CD4-positive, alpha-beta T cell treated with Interleukin-2 at 100 ng/mL for 4 hours (primary cell): ENCODE measurements at regions not wholly inside any gene's neighbourhood (a gene's known extent, or its start where the extent isn't known, plus 50 kb on each side); places are given as distances from the start of the nearest gene placed in this dataset.
"Not testable (repeated sequence)": the region's sequence is repeated elsewhere in the genome, so short reads cannot be mapped to it uniquely, and the experiment has no call there.

Source experiments
- DNase-seq: peaks from one replicate; pipeline ENCODE4 v3.0.0-alpha.2; 2020; ENCODE audit warnings: low spot score

- no peak for DNase-seq
Measured at GRCh38 chr2:113341191-113341869, 62.6 kb upstream of the PAX8 start.

DNA sequence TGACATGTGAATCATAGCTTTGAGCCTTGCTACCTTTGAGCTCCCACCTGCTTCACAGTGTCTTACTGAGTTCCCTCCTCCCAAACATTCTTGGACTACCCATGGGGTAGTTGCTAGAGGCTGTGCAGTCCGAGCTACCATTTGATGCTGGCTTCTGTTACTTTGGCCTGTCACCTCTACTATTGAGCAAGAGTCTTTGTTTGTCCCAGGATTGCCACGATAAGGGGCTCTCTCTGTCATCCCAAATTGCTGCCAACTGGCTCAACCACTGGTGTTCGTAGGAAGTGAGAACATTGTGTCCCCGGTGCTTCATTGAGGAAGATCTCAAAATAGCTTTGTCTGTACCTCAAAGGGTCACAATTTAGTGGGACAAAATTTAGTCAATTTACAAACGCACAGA is 59.1 kb upstream of the PAX8 start:
- no peak for DNase-seq

DNA sequence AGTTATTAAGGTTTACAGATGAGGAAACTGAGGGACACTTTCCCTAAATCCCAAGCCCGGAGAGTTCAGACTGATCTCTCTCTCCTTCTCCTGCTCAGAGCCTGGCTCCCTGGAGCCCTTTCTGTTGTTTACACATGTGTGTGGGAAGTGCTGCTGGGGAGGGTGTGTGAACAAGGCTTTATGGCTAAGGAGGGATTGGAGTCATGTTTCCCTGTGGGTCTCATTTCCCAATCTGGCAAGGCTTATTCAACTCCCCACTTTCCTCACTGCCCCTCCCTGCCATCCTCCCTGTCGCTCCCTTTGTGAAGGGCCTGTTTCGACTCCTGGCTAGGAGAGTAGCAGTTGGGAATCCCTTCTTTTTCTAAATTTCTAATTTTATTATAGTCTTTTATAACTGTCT is 57.3 kb upstream of the PAX8 start:
- DNase-seq: not testable (repeated sequence)

DNA sequence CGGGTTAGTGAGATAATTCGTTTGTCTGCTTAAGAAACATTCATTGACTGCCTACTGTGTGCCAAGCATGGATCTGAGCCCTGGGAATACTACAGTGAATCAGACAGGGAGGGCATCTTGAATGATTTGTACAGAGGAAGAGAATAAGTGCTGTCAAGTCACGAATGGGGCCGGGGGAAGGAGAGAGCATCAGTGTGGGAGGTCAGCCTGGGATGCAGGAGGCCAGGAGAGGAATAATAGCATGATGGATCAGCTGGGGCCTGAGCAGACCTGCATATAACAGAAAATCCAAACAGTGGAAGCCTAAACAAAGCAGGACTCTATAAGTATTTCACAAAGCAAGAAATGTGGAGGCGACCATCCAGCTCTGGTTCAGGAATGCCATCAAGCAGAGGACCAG is 55.4 kb upstream of the PAX8 start:
- DNase-seq: no peak

GRCh38 chr2:113333735-113334134 is 55.0 kb upstream of the PAX8 start:
- DNase-seq: not testable (repeated sequence)

DNA sequence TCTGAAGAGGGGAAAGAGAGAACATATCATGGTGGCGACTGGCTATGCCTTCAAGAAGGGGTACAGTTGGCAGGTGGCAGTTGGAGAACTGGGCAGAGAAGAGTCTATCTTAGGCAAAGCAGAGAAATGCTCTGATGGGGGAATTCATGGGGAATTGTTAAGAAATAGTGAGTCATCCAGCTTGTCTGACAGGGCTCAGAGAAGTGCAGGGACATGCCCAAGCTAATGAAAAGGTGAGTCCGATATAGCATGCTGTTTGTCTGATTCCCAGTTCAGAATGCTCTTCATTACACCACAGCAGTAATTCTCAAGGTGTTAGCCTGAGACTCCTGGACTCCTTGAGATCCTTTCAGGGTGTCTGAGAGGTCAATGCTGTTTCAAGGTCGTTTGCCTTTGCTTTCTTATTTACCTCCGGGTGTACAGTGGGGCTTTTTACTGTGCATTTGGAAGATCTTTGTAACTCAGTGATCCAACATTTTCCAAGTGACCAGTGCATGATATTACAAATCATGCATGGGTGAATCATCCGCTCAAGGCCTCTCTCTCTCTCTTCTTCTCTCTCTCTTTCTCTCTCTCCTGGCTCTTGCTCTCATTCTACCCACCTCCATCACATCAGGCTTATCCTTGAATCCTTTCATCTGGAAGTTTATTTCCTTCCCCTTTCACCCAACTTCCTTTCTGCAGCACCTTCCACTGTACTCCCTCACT is 51.5 kb upstream of the PAX8 start:
- not testable (repeated sequence) for DNase-seq

DNA sequence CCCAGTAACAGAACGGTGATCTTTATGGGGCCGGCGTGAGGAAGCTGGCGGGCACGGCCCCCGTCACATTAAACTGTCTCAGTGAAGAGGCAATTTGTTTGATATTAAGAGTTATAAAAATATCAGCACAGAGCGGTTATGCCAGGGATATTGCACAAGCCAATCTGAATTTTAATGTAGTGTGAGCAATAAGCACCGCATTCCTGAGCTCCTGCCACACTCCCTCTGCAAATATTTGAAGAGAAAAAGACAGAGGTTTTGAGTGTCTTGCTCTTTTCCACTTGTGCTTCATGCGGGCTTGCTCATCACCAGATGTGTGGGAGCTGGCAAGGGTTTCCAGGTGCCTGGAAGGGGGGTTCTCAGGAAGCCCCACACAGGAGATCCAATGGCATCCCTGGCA is 50.3 kb upstream of the PAX8 start:
- not testable (repeated sequence) for DNase-seq

DNA sequence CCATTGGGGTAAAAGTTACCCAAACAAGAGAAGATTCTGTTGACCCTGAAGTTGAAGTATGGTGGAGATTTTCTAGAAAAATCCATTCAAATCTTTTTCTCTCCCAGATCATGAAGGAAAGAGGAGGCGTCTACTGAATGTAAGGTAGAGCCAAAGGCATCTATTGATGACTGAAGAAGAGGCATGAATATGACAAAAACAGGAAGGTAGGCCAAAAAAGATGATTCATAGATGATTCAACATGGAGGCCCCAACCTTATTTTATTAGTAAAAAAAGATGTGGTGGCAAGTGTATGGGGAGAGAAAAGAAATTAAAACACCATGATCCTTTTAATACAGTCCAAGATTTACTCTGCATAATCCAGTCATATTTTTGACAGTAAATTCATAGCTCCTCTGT is 49.9 kb upstream of the PAX8 start:
- DNase-seq: not testable (repeated sequence)
